Lower leg skin (tissue), 3 donors: ENCODE measurements at regions not wholly inside any gene's neighbourhood (a gene's known extent, or its start where the extent isn't known, plus 50 kb on each side); places are given as distances from the start of the nearest gene placed in this dataset.

Source experiments
- POLR2A ChIP-seq, 2 donors: fragments of 450-650 bp; IDR thresholded peaks; one replicate each; pipeline ENCODE4 v1.6.1; 2016 to 2017; ENCODE audit warnings: antibody characterized with exemption in 2 of 2, mild to moderate bottlenecking in 1 of 2, moderate library complexity in 1 of 2
- TF ChIP-seq, protein P1 (sequence below), 3 donors: fragments of 450-650 bp; IDR thresholded peaks; one replicate each; pipeline ENCODE4 v1.5.1; 2016; ENCODE audit warnings: antibody characterized with exemption in 3 of 3, mild to moderate bottlenecking in 3 of 3, moderate library complexity in 2 of 3

DNA sequence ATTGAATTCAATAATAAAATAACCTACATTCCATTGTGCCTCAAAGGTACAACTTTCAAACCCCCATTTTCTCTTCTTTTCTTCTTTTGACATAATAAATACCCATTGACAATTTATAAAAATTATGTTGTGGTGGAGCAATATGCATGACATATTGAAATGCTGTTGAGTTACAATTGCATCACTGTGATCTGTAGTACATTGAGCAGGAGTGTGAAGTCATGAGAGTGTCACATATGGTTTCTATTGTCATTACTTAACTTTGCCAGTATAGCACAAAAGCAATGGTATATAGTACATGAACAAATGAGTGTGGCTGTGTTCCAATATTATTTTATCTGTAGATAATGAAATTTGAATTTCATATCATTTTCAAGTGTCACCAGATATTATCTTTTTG lies 441.3 kb downstream of the GJA1 start:
- TF ChIP-seq, protein P1, sequence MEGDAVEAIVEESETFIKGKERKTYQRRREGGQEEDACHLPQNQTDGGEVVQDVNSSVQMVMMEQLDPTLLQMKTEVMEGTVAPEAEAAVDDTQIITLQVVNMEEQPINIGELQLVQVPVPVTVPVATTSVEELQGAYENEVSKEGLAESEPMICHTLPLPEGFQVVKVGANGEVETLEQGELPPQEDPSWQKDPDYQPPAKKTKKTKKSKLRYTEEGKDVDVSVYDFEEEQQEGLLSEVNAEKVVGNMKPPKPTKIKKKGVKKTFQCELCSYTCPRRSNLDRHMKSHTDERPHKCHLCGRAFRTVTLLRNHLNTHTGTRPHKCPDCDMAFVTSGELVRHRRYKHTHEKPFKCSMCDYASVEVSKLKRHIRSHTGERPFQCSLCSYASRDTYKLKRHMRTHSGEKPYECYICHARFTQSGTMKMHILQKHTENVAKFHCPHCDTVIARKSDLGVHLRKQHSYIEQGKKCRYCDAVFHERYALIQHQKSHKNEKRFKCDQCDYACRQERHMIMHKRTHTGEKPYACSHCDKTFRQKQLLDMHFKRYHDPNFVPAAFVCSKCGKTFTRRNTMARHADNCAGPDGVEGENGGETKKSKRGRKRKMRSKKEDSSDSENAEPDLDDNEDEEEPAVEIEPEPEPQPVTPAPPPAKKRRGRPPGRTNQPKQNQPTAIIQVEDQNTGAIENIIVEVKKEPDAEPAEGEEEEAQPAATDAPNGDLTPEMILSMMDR (IDR thresholded peaks at IDR 0.05), result no peak
- TF ChIP-seq POLR2A (IDR thresholded peaks at IDR 0.05), result no peak
